ENCODE measurements at regions not wholly inside any gene's neighbourhood (a gene's known extent, or its start where the extent isn't known, plus 50 kb on each side); places are given as distances from the start of the nearest gene placed in this dataset.
"Not testable (repeated sequence)": the region's sequence is repeated elsewhere in the genome, so short reads cannot be mapped to it uniquely, and the experiment has no call there.

- DNase-seq, result no peak
Measured at GRCh38 chr5:162209005-162209605, 141.5 kb downstream of the GABRG2 start.

- DNase-seq, result no peak
Measured at GRCh38 chr5:162214551-162214950, 147.0 kb downstream of the GABRG2 start.

- DNase-seq, result no peak
Measured at GRCh38 chr5:162217037-162217436, 149.5 kb downstream of the GABRG2 start.

- DNase-seq, result no peak
Measured at GRCh38 chr5:162221910-162222309, 154.3 kb downstream of the GABRG2 start.

GRCh38 chr5:162227075-162227474 is 159.5 kb downstream of the GABRG2 start:
- DNase-seq, result no peak

GRCh38 chr5:162230348-162230747 is 162.8 kb downstream of the GABRG2 start:
- no peak for DNase-seq

GRCh38 chr5:162231522-162231921 is 163.9 kb downstream of the GABRG2 start:
- DNase-seq, result no peak

- DNase-seq, result no peak
Measured at GRCh38 chr5:162240734-162241133, 173.2 kb downstream of the GABRG2 start.

GRCh38 chr5:162242416-162242815 is 174.8 kb downstream of the GABRG2 start:
- DNase-seq, result no peak

GRCh38 chr5:162243651-162244050 is 176.1 kb downstream of the GABRG2 start:
- DNase-seq, result no peak

GRCh38 chr5:162248107-162248713 is 180.6 kb downstream of the GABRG2 start:
- no peak for DNase-seq

- DNase-seq, result no peak
Measured at GRCh38 chr5:162256711-162257110, 189.1 kb downstream of the GABRG2 start.

- DNase-seq, result no peak
Measured at GRCh38 chr5:162268694-162269481, 201.3 kb downstream of the GABRG2 start.

- DNase-seq, result no peak
Measured at GRCh38 chr5:162272417-162272816, 204.8 kb downstream of the GABRG2 start.

- no peak for DNase-seq
Measured at GRCh38 chr5:162274679-162275078, 207.1 kb downstream of the GABRG2 start.

- not testable (repeated sequence) for DNase-seq
Measured at GRCh38 chr5:162275387-162275786, 207.8 kb downstream of the GABRG2 start.

- no peak for DNase-seq
Measured at GRCh38 chr5:162282191-162282590, 214.6 kb downstream of the GABRG2 start.

GRCh38 chr5:162283609-162284008 is 216.0 kb downstream of the GABRG2 start:
- no peak for DNase-seq

GRCh38 chr5:162288647-162289296 is 221.2 kb downstream of the GABRG2 start:
- DNase-seq, result no peak

GRCh38 chr5:162289489-162289888 is 221.9 kb downstream of the GABRG2 start:
- DNase-seq, result no peak

- DNase-seq, result no peak
Measured at GRCh38 chr5:162299793-162300192, 232.2 kb downstream of the GABRG2 start.

- DNase-seq, result no peak
Measured at GRCh38 chr5:162301356-162301755, 233.8 kb downstream of the GABRG2 start.

GRCh38 chr5:162323466-162323865 is 255.9 kb downstream of the GABRG2 start:
- no peak for DNase-seq

- no peak for DNase-seq
Measured at GRCh38 chr5:162324328-162324727, 256.8 kb downstream of the GABRG2 start.

Data from NCI-H2029 treated with DMSO at 0.1 percent for 48 hours (cell line).